HG02870 (cell line): ENCODE measurements at regions not wholly inside any gene's neighbourhood (a gene's known extent, or its start where the extent isn't known, plus 50 kb on each side); places are given as distances from the start of the nearest gene placed in this dataset.

ENCODE experiments used
- ATAC-seq: cut with Tn5 transposase; IDR thresholded peaks from one replicate; pipeline ENCODE4 v1.9.1; 2021; ENCODE audit warnings: mild to moderate bottlenecking, moderate library complexity; ENCODE audit not compliant: unreplicated experiment

DNA sequence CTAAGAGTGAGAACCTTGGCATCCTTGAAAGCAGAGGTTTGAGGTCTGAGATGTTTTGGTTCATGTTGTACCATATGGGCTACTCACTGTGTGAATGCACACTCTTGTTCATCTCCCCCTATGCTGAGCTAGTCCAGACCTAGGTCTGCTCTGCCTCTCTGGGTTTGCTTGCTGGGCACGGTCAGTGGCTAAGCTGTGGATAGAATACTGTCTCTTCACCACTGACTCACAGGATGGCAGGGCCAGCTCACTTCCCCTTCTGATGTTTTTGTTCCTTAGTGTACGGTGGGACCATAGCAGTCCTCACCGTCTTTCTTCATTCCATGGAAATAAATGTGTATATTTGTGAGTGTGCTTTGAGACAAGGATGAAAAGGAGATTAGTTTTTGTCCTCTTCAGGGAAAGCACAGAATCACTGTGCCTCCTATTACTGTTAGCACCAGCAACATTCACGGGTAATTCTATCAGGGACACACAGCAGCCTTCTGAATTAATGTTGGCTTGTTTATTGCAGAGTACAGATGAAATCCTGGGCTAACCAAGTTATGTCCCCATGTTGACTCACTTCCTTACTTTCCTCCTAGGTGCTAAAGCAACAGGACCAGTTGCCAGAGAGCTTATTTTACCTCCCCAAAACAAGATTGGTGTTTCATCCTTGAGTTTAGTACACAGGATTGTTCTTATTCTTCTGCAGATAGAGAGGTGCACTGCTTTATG is 56.9 kb upstream of the IVNS1ABP start:
- ATAC-seq, result no peak

DNA sequence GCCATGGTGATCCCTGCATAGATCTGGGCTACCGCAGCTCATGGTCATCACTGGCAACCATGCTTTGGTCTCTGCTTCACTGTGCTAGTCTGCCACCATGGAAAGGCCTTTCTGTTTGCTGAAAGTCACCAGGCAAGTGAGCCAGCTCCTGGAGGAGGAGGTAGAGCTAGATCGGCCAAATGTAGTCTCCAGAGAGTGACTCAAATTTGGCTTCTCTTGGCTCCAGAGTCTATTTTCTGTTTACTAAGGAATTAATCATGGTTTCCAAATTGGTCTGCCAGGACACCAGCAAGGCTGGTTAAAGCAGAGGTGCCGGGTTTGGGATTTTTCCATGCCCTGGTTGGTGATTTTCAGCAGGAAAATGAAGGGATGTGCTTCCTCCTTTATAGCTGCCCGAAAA is 52.7 kb upstream of the IVNS1ABP start:
- ATAC-seq, result no peak

- no peak for ATAC-seq
Measured at GRCh38 chr1:185368913-185369491, 52.0 kb upstream of the IVNS1ABP start.

DNA sequence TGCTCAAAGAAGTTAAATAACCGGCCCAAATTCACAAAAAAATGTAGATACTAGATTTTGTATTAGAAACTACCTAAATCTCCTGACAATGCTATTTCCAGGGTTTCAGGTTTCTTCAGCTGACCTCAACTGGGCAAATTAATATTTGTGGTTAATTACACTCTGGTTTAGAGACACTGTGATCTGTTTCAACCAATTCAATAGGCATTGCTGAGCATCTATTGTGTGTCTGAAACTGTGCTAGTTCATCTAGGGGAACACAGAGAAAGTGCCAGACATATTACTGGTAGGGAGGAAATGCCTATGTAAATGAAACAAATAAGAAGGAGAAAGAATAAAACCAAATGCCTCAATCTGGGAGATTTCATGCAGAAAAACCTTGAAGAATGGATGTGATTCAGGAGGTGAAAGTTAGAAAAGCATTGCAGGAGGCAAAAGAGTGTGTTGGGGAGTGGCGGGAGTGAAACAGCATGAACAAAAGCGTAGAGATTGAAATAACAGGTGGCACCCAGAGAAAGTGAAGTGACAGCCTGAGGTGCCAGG is 51.3 kb upstream of the IVNS1ABP start:
- ATAC-seq, result no peak

DNA sequence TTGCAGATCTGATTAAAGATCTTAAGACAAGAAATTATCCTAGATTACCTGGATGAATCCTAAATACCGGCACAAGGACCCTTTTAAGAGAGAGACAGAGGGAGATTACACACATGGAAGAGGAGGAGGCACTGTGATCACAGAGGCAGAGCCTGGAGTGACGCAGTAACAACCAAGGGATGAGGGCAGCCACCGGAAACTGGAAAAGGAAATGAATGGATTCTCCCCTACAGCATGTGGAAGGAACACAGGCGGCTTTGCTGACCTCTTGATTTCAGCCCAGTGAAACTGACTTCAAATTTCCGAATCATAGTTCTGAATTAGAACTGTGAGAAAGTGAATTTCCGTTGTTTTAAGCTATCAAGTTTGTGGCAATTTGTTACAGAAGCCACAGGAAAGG is 50.2 kb upstream of the IVNS1ABP start:
- ATAC-seq, result no peak
